ENCODE measurements at regions not wholly inside any gene's neighbourhood (a gene's known extent, or its start where the extent isn't known, plus 50 kb on each side); places are given as distances from the start of the nearest gene placed in this dataset.

GRCh38 chr9:75230469-75230868 lies 142.2 kb downstream of the OSTF1 start (continued):
- TF ChIP-seq HNF4A (CRISPR knock-in tag; IDR thresholded peaks at IDR 0.05) (peak; percentile 31; the same call in 1 of the 2 replicates), MAX (IDR thresholded peaks at IDR 0.05) (0 out of 2 replicates have a peak, but pooled peaks have one; percentile 28), ZFX (CRISPR knock-in tag; IDR thresholded peaks at IDR 0.05; ENCODE audit: low read depth) (no peak), PRDM10 (CRISPR knock-in tag; IDR thresholded peaks at IDR 0.05; ENCODE audit: low read depth) (no peak), KAT7 (CRISPR knock-in tag; IDR thresholded peaks at IDR 0.05; ENCODE audit: borderline replicate concordance) (no peak), BCL6 (CRISPR knock-in tag; IDR thresholded peaks at IDR 0.05) (peak; percentile 24), ELF1 (CRISPR knock-in tag; IDR thresholded peaks at IDR 0.05) (no peak), AKAP8 (CRISPR knock-in tag; IDR thresholded peaks at IDR 0.05) (no peak), ZNF724P (CRISPR knock-in tag; IDR thresholded peaks at IDR 0.05; ENCODE audit: borderline replicate concordance) (no peak), NAIF1 (CRISPR knock-in tag; IDR thresholded peaks at IDR 0.05; ENCODE audit: borderline replicate concordance) (no peak), HNF1B (CRISPR knock-in tag; IDR thresholded peaks at IDR 0.05) (no peak), ZNF136 (CRISPR knock-in tag; IDR thresholded peaks at IDR 0.05; ENCODE audit: low read depth) (no peak), ZFP82 (CRISPR knock-in tag; IDR thresholded peaks at IDR 0.05; ENCODE audit: borderline replicate concordance) (no peak), GFI1 (CRISPR knock-in tag; IDR thresholded peaks at IDR 0.05; ENCODE audit: borderline replicate concordance) (peak; percentile 41; the same call in 1 of the 2 replicates), ZFP37 (CRISPR knock-in tag; IDR thresholded peaks at IDR 0.05; ENCODE audit: borderline replicate concordance) (no peak), GMEB2 (CRISPR knock-in tag; IDR thresholded peaks at IDR 0.05; ENCODE audit: low read depth) (no peak), MTF1 (CRISPR knock-in tag; IDR thresholded peaks at IDR 0.05) (no peak), MAZ (IDR thresholded peaks at IDR 0.05; ENCODE audit: borderline replicate concordance, low read depth, low read length) (no peak), MAZ (CRISPR knock-in tag; IDR thresholded peaks at IDR 0.05; ENCODE audit: low read depth) (no peak), FOXA1 (IDR thresholded peaks at IDR 0.05) (no peak), FOXA1 (CRISPR knock-in tag; IDR thresholded peaks at IDR 0.05) (peak; percentile 19; the same call in 1 of the 2 replicates), MAFF (IDR thresholded peaks at IDR 0.05; ENCODE audit: low read depth, low read length) (peak; percentile 38; the same call in 1 of the 2 replicates), MTF2 (CRISPR knock-in tag; IDR thresholded peaks at IDR 0.05; ENCODE audit: borderline replicate concordance) (no peak), ZNF251 (CRISPR knock-in tag; IDR thresholded peaks at IDR 0.05) (no peak), EP300 (IDR thresholded peaks at IDR 0.05; ENCODE audit: low read depth in 2 of 2, low read length in 2 of 2) (peak in 1 of 2 experiments; percentile 25; a peak in 1 of 4 replicates), EP300 (CRISPR knock-in tag; IDR thresholded peaks at IDR 0.05; ENCODE audit: borderline replicate concordance) (no peak)
